ENCODE measurements at regions not wholly inside any gene's neighbourhood (a gene's known extent, or its start where the extent isn't known, plus 50 kb on each side); places are given as distances from the start of the nearest gene placed in this dataset.
"Not testable (repeated sequence)": the region's sequence is repeated elsewhere in the genome, so short reads cannot be mapped to it uniquely, and the experiment has no call there.

- DNase-seq; in situ Hi-C loops (cut with HindIII; ENCODE audit: low pct_ligation_motif_present, low pct_unique_long_range_greater_than_20kb, low sequenced_read_pairs): not testable (repeated sequence)
Measured at GRCh38 chr10:121145802-121146395, 294.7 kb downstream of the WDR11 start.

- in situ Hi-C loops (cut with HindIII; ENCODE audit: low pct_ligation_motif_present, low pct_unique_long_range_greater_than_20kb, low sequenced_read_pairs), result no loop called here
- no peak for DNase-seq
Measured at GRCh38 chr10:121148921-121149320, 297.8 kb downstream of the WDR11 start.

- in situ Hi-C loops (cut with HindIII; ENCODE audit: low pct_ligation_motif_present, low pct_unique_long_range_greater_than_20kb, low sequenced_read_pairs), result no loop called here
- DNase-seq, result no peak
Measured at GRCh38 chr10:121152033-121152432, 300.9 kb downstream of the WDR11 start.

GRCh38 chr10:121152935-121153334 is 301.8 kb downstream of the WDR11 start:
- DNase-seq, result no peak
- in situ Hi-C loops (cut with HindIII; ENCODE audit: low pct_ligation_motif_present, low pct_unique_long_range_greater_than_20kb, low sequenced_read_pairs), result no loop called here

- DNase-seq, result no peak
- in situ Hi-C loops (cut with HindIII; ENCODE audit: low pct_ligation_motif_present, low pct_unique_long_range_greater_than_20kb, low sequenced_read_pairs), result no loop called here
Measured at GRCh38 chr10:121154310-121154709, 303.1 kb downstream of the WDR11 start.

GRCh38 chr10:121154846-121155245 is 303.7 kb downstream of the WDR11 start:
- in situ Hi-C loops (cut with HindIII; ENCODE audit: low pct_ligation_motif_present, low pct_unique_long_range_greater_than_20kb, low sequenced_read_pairs), result no loop called here
- DNase-seq, result no peak

- no peak for DNase-seq
- in situ Hi-C loops (cut with HindIII; ENCODE audit: low pct_ligation_motif_present, low pct_unique_long_range_greater_than_20kb, low sequenced_read_pairs), result no loop called here
Measured at GRCh38 chr10:121155742-121156474, 304.7 kb downstream of the WDR11 start.

- DNase-seq, result no peak
- in situ Hi-C loops (cut with HindIII; ENCODE audit: low pct_ligation_motif_present, low pct_unique_long_range_greater_than_20kb, low sequenced_read_pairs), result no loop called here
Measured at GRCh38 chr10:121157998-121158397, 306.8 kb downstream of the WDR11 start.

- in situ Hi-C loops (cut with HindIII; ENCODE audit: low pct_ligation_motif_present, low pct_unique_long_range_greater_than_20kb, low sequenced_read_pairs), result no loop called here
- DNase-seq, result no peak
Measured at GRCh38 chr10:121158988-121159579, 307.9 kb downstream of the WDR11 start.

GRCh38 chr10:121159670-121160069 is 308.5 kb downstream of the WDR11 start:
- in situ Hi-C loops (cut with HindIII; ENCODE audit: low pct_ligation_motif_present, low pct_unique_long_range_greater_than_20kb, low sequenced_read_pairs), result no loop called here
- no peak for DNase-seq

- in situ Hi-C loops (cut with HindIII; ENCODE audit: low pct_ligation_motif_present, low pct_unique_long_range_greater_than_20kb, low sequenced_read_pairs), result no loop called here
Measured at GRCh38 chr10:121165276-121165675, 314.1 kb downstream of the WDR11 start.

GRCh38 chr10:121167534-121168243 is 316.5 kb downstream of the WDR11 start:
- in situ Hi-C loops (cut with HindIII; ENCODE audit: low pct_ligation_motif_present, low pct_unique_long_range_greater_than_20kb, low sequenced_read_pairs), result no loop called here
- no peak for DNase-seq

More at GRCh38 chr10:121165276-121165675, 314.1 kb downstream of the WDR11 start:
- no peak for DNase-seq

- in situ Hi-C loops (cut with HindIII; ENCODE audit: low pct_ligation_motif_present, low pct_unique_long_range_greater_than_20kb, low sequenced_read_pairs), result no loop called here
- DNase-seq, result no peak
Measured at GRCh38 chr10:121168545-121169216, 317.5 kb downstream of the WDR11 start.

- in situ Hi-C loops (cut with HindIII; ENCODE audit: low pct_ligation_motif_present, low pct_unique_long_range_greater_than_20kb, low sequenced_read_pairs), result no loop called here
- no peak for DNase-seq
Measured at GRCh38 chr10:121169406-121169805, 318.2 kb downstream of the WDR11 start.

GRCh38 chr10:121171825-121172787 is 320.9 kb downstream of the WDR11 start:
- no peak for DNase-seq
- in situ Hi-C loops (cut with HindIII; ENCODE audit: low pct_ligation_motif_present, low pct_unique_long_range_greater_than_20kb, low sequenced_read_pairs), result no loop called here

GRCh38 chr10:121179006-121179405 is 327.8 kb downstream of the WDR11 start:
- in situ Hi-C loops (cut with HindIII; ENCODE audit: low pct_ligation_motif_present, low pct_unique_long_range_greater_than_20kb, low sequenced_read_pairs), result no loop called here
- DNase-seq, result no peak

GRCh38 chr10:121182219-121182618 is 331.1 kb downstream of the WDR11 start:
- no peak for DNase-seq
- in situ Hi-C loops (cut with HindIII; ENCODE audit: low pct_ligation_motif_present, low pct_unique_long_range_greater_than_20kb, low sequenced_read_pairs), result no loop called here

- in situ Hi-C loops (cut with HindIII; ENCODE audit: low pct_ligation_motif_present, low pct_unique_long_range_greater_than_20kb, low sequenced_read_pairs), result no loop called here
- DNase-seq, result no peak
Measured at GRCh38 chr10:121183236-121183635, 332.1 kb downstream of the WDR11 start.
